ENCODE measurements at regions not wholly inside any gene's neighbourhood (a gene's known extent, or its start where the extent isn't known, plus 50 kb on each side); places are given as distances from the start of the nearest gene placed in this dataset.

DNA sequence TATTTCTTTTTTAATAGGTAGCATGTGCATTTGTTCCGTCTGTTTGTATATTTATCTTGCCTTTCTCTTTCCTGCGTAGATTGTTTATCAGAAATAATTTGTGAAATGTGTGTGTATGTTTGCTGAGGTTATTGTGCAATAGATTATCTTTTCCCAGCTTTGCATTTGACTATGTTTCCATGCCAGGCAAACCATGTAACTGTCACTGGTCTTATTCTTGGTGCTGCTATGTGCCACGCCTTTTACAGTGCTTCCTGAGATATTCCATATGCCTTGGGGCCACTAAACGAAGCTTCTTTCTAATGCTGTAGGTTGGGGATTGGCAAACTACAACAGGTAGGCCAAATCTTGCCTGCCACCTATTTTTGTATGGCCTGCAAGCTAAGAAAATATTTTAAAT, 598.8 kb downstream of the PLPP3 start:
- Histone ChIP-seq H3K9ac (ENCODE audit: low read length in 3 of 3) (no peak overlapping the region), H3K4me1 (ENCODE audit: control insufficient read depth in 2 of 3, insufficient read depth in 2 of 3, low read depth in 1 of 3, low read length in 3 of 3) (no peaks in the 10 kb centered on the region), H3K27me3 (ENCODE audit: control insufficient read depth, insufficient read depth, low read length) (no peaks in the 10 kb centered on the region), H3K27ac (ENCODE audit: low read depth in 2 of 2, low read length in 2 of 2) (no peak overlapping the region), H3K9me3 (ENCODE audit: control insufficient read depth in 2 of 3, insufficient read depth in 1 of 3, low read length in 3 of 3) (no peaks in the 10 kb centered on the region), H3K4me3 (ENCODE audit: low read length in 3 of 3) (no peak overlapping the region), H3K36me3 (ENCODE audit: control insufficient read depth in 2 of 3, insufficient read depth in 3 of 3, low read length in 3 of 3) (no peaks in the 10 kb centered on the region)
- intact Hi-C loops (cut with DNase I) = no loop called here
- FAIRE-seq (no peak), DNase-seq (no peak)
- TF ChIP-seq, protein P1, sequence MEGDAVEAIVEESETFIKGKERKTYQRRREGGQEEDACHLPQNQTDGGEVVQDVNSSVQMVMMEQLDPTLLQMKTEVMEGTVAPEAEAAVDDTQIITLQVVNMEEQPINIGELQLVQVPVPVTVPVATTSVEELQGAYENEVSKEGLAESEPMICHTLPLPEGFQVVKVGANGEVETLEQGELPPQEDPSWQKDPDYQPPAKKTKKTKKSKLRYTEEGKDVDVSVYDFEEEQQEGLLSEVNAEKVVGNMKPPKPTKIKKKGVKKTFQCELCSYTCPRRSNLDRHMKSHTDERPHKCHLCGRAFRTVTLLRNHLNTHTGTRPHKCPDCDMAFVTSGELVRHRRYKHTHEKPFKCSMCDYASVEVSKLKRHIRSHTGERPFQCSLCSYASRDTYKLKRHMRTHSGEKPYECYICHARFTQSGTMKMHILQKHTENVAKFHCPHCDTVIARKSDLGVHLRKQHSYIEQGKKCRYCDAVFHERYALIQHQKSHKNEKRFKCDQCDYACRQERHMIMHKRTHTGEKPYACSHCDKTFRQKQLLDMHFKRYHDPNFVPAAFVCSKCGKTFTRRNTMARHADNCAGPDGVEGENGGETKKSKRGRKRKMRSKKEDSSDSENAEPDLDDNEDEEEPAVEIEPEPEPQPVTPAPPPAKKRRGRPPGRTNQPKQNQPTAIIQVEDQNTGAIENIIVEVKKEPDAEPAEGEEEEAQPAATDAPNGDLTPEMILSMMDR (IDR thresholded peaks at IDR 0.05; ENCODE audit: borderline replicate concordance, extremely low read depth, insufficient read depth) = no peak

DNA sequence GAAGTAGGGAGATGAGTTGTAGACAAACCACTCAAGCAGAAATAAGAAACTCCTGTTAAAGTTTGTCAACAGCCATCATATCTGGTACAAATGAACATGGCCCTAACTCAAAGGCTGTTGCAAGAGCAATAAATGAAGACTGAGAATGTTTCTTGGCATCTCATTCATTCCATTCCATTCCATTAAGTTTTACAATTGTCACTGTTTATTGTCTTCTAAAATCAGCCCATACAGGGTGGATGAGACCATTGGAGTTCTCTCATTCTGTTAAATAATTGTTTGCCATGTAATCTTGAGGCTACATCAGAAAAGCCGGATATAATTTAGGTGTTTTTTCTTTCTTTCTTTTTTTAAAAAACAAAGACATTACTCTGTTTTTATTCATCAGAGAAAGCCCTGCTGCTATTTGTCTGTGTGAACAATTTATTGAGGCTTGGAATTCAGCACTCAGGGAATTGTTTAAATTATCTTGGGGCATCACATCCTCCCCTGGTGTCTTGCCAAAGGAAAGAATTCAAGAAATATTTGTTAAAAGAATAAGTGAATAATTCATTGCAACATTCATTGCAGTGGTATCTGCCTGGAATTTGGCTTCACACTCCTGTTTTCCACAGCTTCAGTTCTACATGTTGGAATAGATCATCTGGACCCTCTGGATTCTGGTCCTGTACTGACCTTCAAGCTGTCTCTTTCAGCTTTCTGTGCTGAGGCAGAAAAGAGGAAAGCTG, 604.5 kb downstream of the PLPP3 start:
- FAIRE-seq = no peak
- DNase-seq = no peak
- H3K27ac ChIP-seq (ENCODE audit: low read depth in 2 of 2, low read length in 2 of 2) = no peak overlapping the region
- no peaks in the 10 kb centered on the region for H3K9me3 ChIP-seq (ENCODE audit: control insufficient read depth in 2 of 3, insufficient read depth in 1 of 3, low read length in 3 of 3)
- no peaks in the 10 kb centered on the region for H3K27me3 ChIP-seq (ENCODE audit: control insufficient read depth, insufficient read depth, low read length)
- H3K9ac ChIP-seq (ENCODE audit: low read length in 3 of 3) = no peak overlapping the region
- H3K4me3 ChIP-seq (ENCODE audit: low read length in 3 of 3) = no peak overlapping the region
- TF ChIP-seq, protein P1 (IDR thresholded peaks at IDR 0.05; ENCODE audit: borderline replicate concordance, extremely low read depth, insufficient read depth) = no peak
- intact Hi-C loops (cut with DNase I) = no loop called here
- H3K36me3 ChIP-seq (ENCODE audit: control insufficient read depth in 2 of 3, insufficient read depth in 3 of 3, low read length in 3 of 3) = no peaks in the 10 kb centered on the region
- no peaks in the 10 kb centered on the region for H3K4me1 ChIP-seq (ENCODE audit: control insufficient read depth in 2 of 3, insufficient read depth in 2 of 3, low read depth in 1 of 3, low read length in 3 of 3)

DNA sequence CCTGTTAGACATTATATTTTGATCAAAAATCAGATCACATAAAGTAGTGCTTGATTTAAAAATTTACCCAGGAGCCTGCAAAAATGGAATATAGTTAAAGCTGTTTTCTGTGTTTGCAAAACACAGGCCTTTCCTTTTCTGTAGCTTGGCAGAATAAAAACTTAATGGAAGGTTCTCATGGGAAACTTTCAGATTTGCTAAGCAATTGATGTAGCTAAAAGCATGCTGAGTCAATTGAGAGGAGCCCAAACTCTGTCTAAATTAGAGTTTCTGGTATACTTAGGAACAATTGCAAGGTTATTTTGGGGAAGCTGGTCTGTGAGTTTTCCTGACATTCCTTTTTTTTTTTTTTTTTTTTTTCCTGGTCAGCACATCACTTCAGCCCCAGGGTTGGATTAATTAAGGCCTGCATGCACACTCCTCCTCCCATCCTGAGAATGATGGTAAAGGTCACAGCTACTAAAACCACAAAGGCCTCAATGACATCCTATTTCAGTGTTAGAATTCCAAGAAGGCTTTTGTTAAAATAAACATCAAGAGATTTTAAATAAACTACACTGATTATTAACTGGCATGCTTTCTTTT, 608.7 kb downstream of the PLPP3 start:
- no peaks in the 10 kb centered on the region for H3K9me3 ChIP-seq (ENCODE audit: control insufficient read depth in 2 of 3, insufficient read depth in 1 of 3, low read length in 3 of 3)
- H3K4me1 ChIP-seq (ENCODE audit: control insufficient read depth in 2 of 3, insufficient read depth in 2 of 3, low read depth in 1 of 3, low read length in 3 of 3) = no peaks in the 10 kb centered on the region
- TF ChIP-seq, protein P1 (IDR thresholded peaks at IDR 0.05; ENCODE audit: borderline replicate concordance, extremely low read depth, insufficient read depth) = no peak
- DNase-seq = no peak
- no peak overlapping the region for H3K4me3 ChIP-seq (ENCODE audit: low read length in 3 of 3)
- no peak for FAIRE-seq
- no peaks in the 10 kb centered on the region for H3K36me3 ChIP-seq (ENCODE audit: control insufficient read depth in 2 of 3, insufficient read depth in 3 of 3, low read length in 3 of 3)
- H3K27ac ChIP-seq (ENCODE audit: low read depth in 2 of 2, low read length in 2 of 2) = no peak overlapping the region
- H3K9ac ChIP-seq (ENCODE audit: low read length in 3 of 3) = no peak overlapping the region
- H3K27me3 ChIP-seq (ENCODE audit: control insufficient read depth, insufficient read depth, low read length) = no peaks in the 10 kb centered on the region
- intact Hi-C loops (cut with DNase I) = no loop called here

Measured in kidney (tissue), 13 donors.